Heart left ventricle (tissue), 13 donors: ENCODE measurements at regions not wholly inside any gene's neighbourhood (a gene's known extent, or its start where the extent isn't known, plus 50 kb on each side); places are given as distances from the start of the nearest gene placed in this dataset.

ENCODE experiments used
- CTCF ChIP-seq, 12 donors: fragments of 200-600 bp; sonication (generic) in 4 of 12; IDR thresholded peaks; one replicate each; pipeline versions ENCODE4 v1.5.0 to v1.8.0; 2018 to 2022; ENCODE audit warnings: antibody characterized with exemption in 12 of 12, mild to moderate bottlenecking in 5 of 12
- POLR2A ChIP-seq, 2 donors: fragments of 450-650 bp; IDR thresholded peaks; one replicate each; pipeline ENCODE4 v1.6.1; 2017; ENCODE audit warnings: antibody characterized with exemption in 2 of 2, mild to moderate bottlenecking in 2 of 2, moderate library complexity in 2 of 2
- donor health status: ischemic (EF 13 %, LVEDD 7.1; RV severe dilation, severe dysfunction).
- donor health status: DM: no; HTN: yes; CAD: no.
- donor health status: DM: no; HTN: no; CAD: no.
- donor health status: ischemic (EF 25% LVEDD 6.9; RV normal size, moderate dysfunction).
- donor health status: ischemic (EF 25% LVEDD 5.7; RV mildly dilated, moderate dysfunction).
- donor health status: ischemic (EF 35%, LVEDD 5.7; RV mildly dilated, moderate dysfunction).
- donor health status: nonischemic (EF 11% LVEDD 7.7; RV severe dilation, severe dysfunction).
- donor health status: DM: yes; HTN: yes; CAD: no.
- donor health status: PGD.
- donor health status: ischemic (EF 29% LVEDD 5.4; RV normal size, mild dysfunction).
- donor health status: nonischemic (EF 23%, LVEDD 6.1; RV moderate dilation, normal function).

GRCh38 chr3:117893001-117893400 lies 1141.6 kb downstream of the IGSF11 start:
- TF ChIP-seq CTCF (IDR thresholded peaks at IDR 0.05) (no peak), POLR2A (IDR thresholded peaks at IDR 0.05) (no peak)
